ENCODE measurements at regions not wholly inside any gene's neighbourhood (a gene's known extent, or its start where the extent isn't known, plus 50 kb on each side); places are given as distances from the start of the nearest gene placed in this dataset.

- H3K9me3 ChIP-seq (ENCODE audit: control insufficient read depth, insufficient read depth, low read length), result no peaks in the 10 kb centered on the region; the same call in 1 of the 2 replicates
- no peak overlapping the region for H3K27ac ChIP-seq (ENCODE audit: low read length)
- H3K27me3 ChIP-seq (ENCODE audit: control insufficient read depth, insufficient read depth, low read length), result no peaks in the 10 kb centered on the region
- WGBS (ENCODE audit: insufficient coverage, insufficient read length), result no CpG with 5 or more reads among the region's 3 CpGs
- H3K4me3 ChIP-seq (ENCODE audit: low read length), result no peak overlapping the region
- H3K4me1 ChIP-seq (ENCODE audit: control insufficient read depth, insufficient read depth, low read length), result no peaks in the 10 kb centered on the region
- DNase-seq (ENCODE audit: low read depth, low spot score), result no peak
- no peaks in the 10 kb centered on the region for H3K36me3 ChIP-seq (ENCODE audit: control insufficient read depth, insufficient read depth, low read length)
Measured at GRCh38 chr3:96169111-96169766, 645.2 kb upstream of the EPHA6 start.

GRCh38 chr3:96172917-96173316 lies 641.5 kb upstream of the EPHA6 start:
- Histone ChIP-seq H3K36me3 (ENCODE audit: control insufficient read depth, insufficient read depth, low read length) (no peaks in the 10 kb centered on the region), H3K27me3 (ENCODE audit: control insufficient read depth, insufficient read depth, low read length) (no peaks in the 10 kb centered on the region), H3K4me3 (ENCODE audit: low read length) (no peak overlapping the region), H3K4me1 (ENCODE audit: control insufficient read depth, insufficient read depth, low read length) (no peaks in the 10 kb centered on the region), H3K27ac (ENCODE audit: low read length) (no peak overlapping the region), H3K9me3 (ENCODE audit: control insufficient read depth, insufficient read depth, low read length) (no peaks in the 10 kb centered on the region; the same call in 1 of the 2 replicates)
- no peak for DNase-seq (ENCODE audit: low read depth, low spot score)

GRCh38 chr3:96175500-96175899 lies 638.9 kb upstream of the EPHA6 start:
- H3K4me1 ChIP-seq (ENCODE audit: control insufficient read depth, insufficient read depth, low read length), result no peaks in the 10 kb centered on the region
- no peaks in the 10 kb centered on the region for H3K27me3 ChIP-seq (ENCODE audit: control insufficient read depth, insufficient read depth, low read length)
- no peak overlapping the region for H3K27ac ChIP-seq (ENCODE audit: low read length)
- no peak overlapping the region for H3K4me3 ChIP-seq (ENCODE audit: low read length)
- H3K9me3 ChIP-seq (ENCODE audit: control insufficient read depth, insufficient read depth, low read length), result no peaks in the 10 kb centered on the region
- no peaks in the 10 kb centered on the region for H3K36me3 ChIP-seq (ENCODE audit: control insufficient read depth, insufficient read depth, low read length)
- DNase-seq (ENCODE audit: low read depth, low spot score), result no peak
- WGBS (ENCODE audit: insufficient coverage, insufficient read length), result no CpG with 5 or more reads among the region's 6 CpGs

- no peak overlapping the region for H3K27ac ChIP-seq (ENCODE audit: low read length)
- H3K36me3 ChIP-seq (ENCODE audit: control insufficient read depth, insufficient read depth, low read length), result no peaks in the 10 kb centered on the region
- no CpG with 5 or more reads among the region's 1 CpG for WGBS (ENCODE audit: insufficient coverage, insufficient read length)
- no peaks in the 10 kb centered on the region for H3K4me1 ChIP-seq (ENCODE audit: control insufficient read depth, insufficient read depth, low read length)
- DNase-seq (ENCODE audit: low read depth, low spot score), result no peak
- H3K27me3 ChIP-seq (ENCODE audit: control insufficient read depth, insufficient read depth, low read length), result no peaks in the 10 kb centered on the region
- H3K4me3 ChIP-seq (ENCODE audit: low read length), result no peak overlapping the region
- no peaks in the 10 kb centered on the region for H3K9me3 ChIP-seq (ENCODE audit: control insufficient read depth, insufficient read depth, low read length)
Measured at GRCh38 chr3:96182756-96183155, 631.6 kb upstream of the EPHA6 start.

- Histone ChIP-seq H3K27me3 (ENCODE audit: control insufficient read depth, insufficient read depth, low read length) (no peaks in the 10 kb centered on the region), H3K4me3 (ENCODE audit: low read length) (no peak overlapping the region), H3K9me3 (ENCODE audit: control insufficient read depth, insufficient read depth, low read length) (no peaks in the 10 kb centered on the region), H3K4me1 (ENCODE audit: control insufficient read depth, insufficient read depth, low read length) (no peaks in the 10 kb centered on the region), H3K36me3 (ENCODE audit: control insufficient read depth, insufficient read depth, low read length) (no peaks in the 10 kb centered on the region), H3K27ac (ENCODE audit: low read length) (no peak overlapping the region)
- WGBS (ENCODE audit: insufficient coverage, insufficient read length), result no CpG with 5 or more reads among the region's 1 CpG
- DNase-seq (ENCODE audit: low read depth, low spot score), result no peak
Measured at GRCh38 chr3:96183871-96184270, 630.5 kb upstream of the EPHA6 start.

GRCh38 chr3:96190024-96190616 lies 624.3 kb upstream of the EPHA6 start:
- no peaks in the 10 kb centered on the region for H3K36me3 ChIP-seq (ENCODE audit: control insufficient read depth, insufficient read depth, low read length)
- no peak for DNase-seq (ENCODE audit: low read depth, low spot score)
- H3K4me3 ChIP-seq (ENCODE audit: low read length), result no peak overlapping the region
- no peak overlapping the region for H3K27ac ChIP-seq (ENCODE audit: low read length)
- WGBS (ENCODE audit: insufficient coverage, insufficient read length), result no CpG with 5 or more reads among the region's 8 CpGs
- H3K9me3 ChIP-seq (ENCODE audit: control insufficient read depth, insufficient read depth, low read length), result peaks cover 2% of the 10 kb centered on the region; the same call in 1 of the 2 replicates
- no peaks in the 10 kb centered on the region for H3K4me1 ChIP-seq (ENCODE audit: control insufficient read depth, insufficient read depth, low read length)
- H3K27me3 ChIP-seq (ENCODE audit: control insufficient read depth, insufficient read depth, low read length), result no peaks in the 10 kb centered on the region

GRCh38 chr3:96192966-96193550 lies 621.3 kb upstream of the EPHA6 start:
- no peak overlapping the region for H3K4me3 ChIP-seq (ENCODE audit: low read length)
- WGBS (ENCODE audit: insufficient coverage, insufficient read length), result no CpG with 5 or more reads among the region's 4 CpGs
- no peak overlapping the region for H3K27ac ChIP-seq (ENCODE audit: low read length)
- peaks cover 2% of the 10 kb centered on the region; the same call in 1 of the 2 replicates for H3K9me3 ChIP-seq (ENCODE audit: control insufficient read depth, insufficient read depth, low read length)
- H3K27me3 ChIP-seq (ENCODE audit: control insufficient read depth, insufficient read depth, low read length), result no peaks in the 10 kb centered on the region
- no peaks in the 10 kb centered on the region for H3K4me1 ChIP-seq (ENCODE audit: control insufficient read depth, insufficient read depth, low read length)
- no peak for DNase-seq (ENCODE audit: low read depth, low spot score)
- no peaks in the 10 kb centered on the region for H3K36me3 ChIP-seq (ENCODE audit: control insufficient read depth, insufficient read depth, low read length)

GRCh38 chr3:96200897-96201296 lies 613.5 kb upstream of the EPHA6 start:
- Histone ChIP-seq H3K4me1 (ENCODE audit: control insufficient read depth, insufficient read depth, low read length) (no peaks in the 10 kb centered on the region), H3K4me3 (ENCODE audit: low read length) (no peak overlapping the region), H3K27me3 (ENCODE audit: control insufficient read depth, insufficient read depth, low read length) (no peaks in the 10 kb centered on the region), H3K9me3 (ENCODE audit: control insufficient read depth, insufficient read depth, low read length) (no peaks in the 10 kb centered on the region; the same call in 1 of the 2 replicates), H3K36me3 (ENCODE audit: control insufficient read depth, insufficient read depth, low read length) (no peaks in the 10 kb centered on the region), H3K27ac (ENCODE audit: low read length) (no peak overlapping the region)
- no peak for DNase-seq (ENCODE audit: low read depth, low spot score)
- no CpG with 5 or more reads among the region's 1 CpG for WGBS (ENCODE audit: insufficient coverage, insufficient read length)

- Histone ChIP-seq H3K27me3 (ENCODE audit: control insufficient read depth, insufficient read depth, low read length) (no peaks in the 10 kb centered on the region), H3K9me3 (ENCODE audit: control insufficient read depth, insufficient read depth, low read length) (no peaks in the 10 kb centered on the region; the same call in 1 of the 2 replicates), H3K27ac (ENCODE audit: low read length) (no peak overlapping the region), H3K4me1 (ENCODE audit: control insufficient read depth, insufficient read depth, low read length) (no peaks in the 10 kb centered on the region), H3K4me3 (ENCODE audit: low read length) (no peak overlapping the region), H3K36me3 (ENCODE audit: control insufficient read depth, insufficient read depth, low read length) (no peaks in the 10 kb centered on the region)
- DNase-seq (ENCODE audit: low read depth, low spot score), result no peak
- no CpG with 5 or more reads among the region's 6 CpGs for WGBS (ENCODE audit: insufficient coverage, insufficient read length)
Measured at GRCh38 chr3:96201463-96201862, 612.9 kb upstream of the EPHA6 start.

GRCh38 chr3:96202181-96202580 lies 612.2 kb upstream of the EPHA6 start:
- no CpG with 5 or more reads among the region's 1 CpG for WGBS (ENCODE audit: insufficient coverage, insufficient read length)
- DNase-seq (ENCODE audit: low read depth, low spot score), result no peak
- H3K27ac ChIP-seq (ENCODE audit: low read length), result no peak overlapping the region
- H3K27me3 ChIP-seq (ENCODE audit: control insufficient read depth, insufficient read depth, low read length), result no peaks in the 10 kb centered on the region
- no peaks in the 10 kb centered on the region; the same call in 1 of the 2 replicates for H3K9me3 ChIP-seq (ENCODE audit: control insufficient read depth, insufficient read depth, low read length)
- H3K4me3 ChIP-seq (ENCODE audit: low read length), result no peak overlapping the region
- no peaks in the 10 kb centered on the region for H3K4me1 ChIP-seq (ENCODE audit: control insufficient read depth, insufficient read depth, low read length)
- H3K36me3 ChIP-seq (ENCODE audit: control insufficient read depth, insufficient read depth, low read length), result no peaks in the 10 kb centered on the region

Measured in iPS DF 6.9 (cell line).